Mucosa of gallbladder (tissue), 1 donor: ENCODE measurements at regions not wholly inside any gene's neighbourhood (a gene's known extent, or its start where the extent isn't known, plus 50 kb on each side); places are given as distances from the start of the nearest gene placed in this dataset.
"Not testable (repeated sequence)": the region's sequence is repeated elsewhere in the genome, so short reads cannot be mapped to it uniquely, and the experiment has no call there.

ENCODE experiments used
- DNase-seq: peaks from one replicate; pipeline ENCODE4 v3.0.0-alpha.2; 2020; ENCODE audit warnings: low spot score
- donor health status: DM: no; HTN: no; CAD: no.

DNA sequence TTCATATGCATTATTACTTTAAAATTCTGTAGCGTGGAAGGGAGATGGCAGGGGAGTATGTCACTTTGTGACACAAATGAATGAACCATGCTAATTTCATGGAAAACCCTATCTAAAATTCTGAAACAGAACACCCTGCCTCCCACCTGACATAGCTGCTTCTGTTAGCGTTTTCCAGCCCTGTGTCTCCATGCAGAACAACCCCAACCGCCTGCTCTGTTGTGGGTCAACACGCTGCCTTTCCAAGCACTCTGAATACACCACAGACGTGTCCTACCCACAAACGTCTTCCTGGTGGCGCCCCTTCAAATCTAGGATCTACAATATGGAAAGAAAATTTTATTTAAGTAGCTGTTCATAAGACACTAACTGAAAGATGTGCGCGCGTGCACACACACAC is 238.6 kb downstream of the TRIML1 start:
- no peak for DNase-seq

DNA sequence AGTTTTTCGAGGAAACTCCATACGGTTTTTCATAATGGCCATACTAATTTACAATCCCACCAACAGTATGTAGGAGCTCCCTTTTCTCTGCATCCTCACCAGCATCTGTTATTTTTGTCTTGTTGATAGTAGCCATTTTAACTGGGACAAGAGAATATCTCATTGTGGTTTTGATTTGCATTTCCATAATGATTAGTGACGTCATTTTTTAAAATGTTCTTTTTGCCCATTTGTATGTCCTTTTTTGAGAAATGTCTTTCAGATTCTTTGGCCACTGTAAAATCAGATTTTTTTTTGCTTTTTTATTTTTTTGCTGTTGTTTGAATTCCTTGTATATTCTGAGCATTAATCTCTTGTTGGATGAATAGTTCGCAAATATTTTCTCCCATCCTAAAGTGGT is 243.9 kb downstream of the TRIML1 start:
- no peak for DNase-seq

DNA sequence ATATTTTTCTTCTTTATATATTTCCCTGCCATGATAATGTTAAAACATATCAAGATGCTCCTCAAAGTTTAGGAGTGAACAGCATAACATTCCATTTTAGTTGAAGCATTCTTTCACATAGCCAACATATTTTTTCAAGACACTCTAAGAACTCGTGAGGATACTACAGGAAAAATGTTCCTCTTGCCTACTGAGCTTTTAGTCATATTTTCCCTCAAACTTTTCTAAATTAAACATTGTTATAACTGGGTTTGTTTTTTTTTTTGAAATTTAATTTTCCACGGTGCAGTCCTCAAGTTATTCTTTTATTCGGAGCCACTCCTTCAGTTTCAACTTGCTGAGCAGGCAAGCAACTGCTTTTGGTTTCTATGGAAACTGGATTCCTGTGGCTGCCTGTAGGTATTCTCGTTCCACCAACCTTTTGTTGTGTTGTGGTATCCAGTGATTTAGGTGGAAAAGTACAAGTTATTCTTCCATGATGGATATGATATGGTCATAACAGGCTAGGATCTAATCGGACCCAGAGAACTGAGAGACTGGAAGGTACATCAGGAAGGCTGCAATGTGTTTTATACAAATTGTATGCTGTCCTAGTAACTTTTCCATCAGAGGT is 248.0 kb downstream of the TRIML1 start:
- no peak for DNase-seq

DNA sequence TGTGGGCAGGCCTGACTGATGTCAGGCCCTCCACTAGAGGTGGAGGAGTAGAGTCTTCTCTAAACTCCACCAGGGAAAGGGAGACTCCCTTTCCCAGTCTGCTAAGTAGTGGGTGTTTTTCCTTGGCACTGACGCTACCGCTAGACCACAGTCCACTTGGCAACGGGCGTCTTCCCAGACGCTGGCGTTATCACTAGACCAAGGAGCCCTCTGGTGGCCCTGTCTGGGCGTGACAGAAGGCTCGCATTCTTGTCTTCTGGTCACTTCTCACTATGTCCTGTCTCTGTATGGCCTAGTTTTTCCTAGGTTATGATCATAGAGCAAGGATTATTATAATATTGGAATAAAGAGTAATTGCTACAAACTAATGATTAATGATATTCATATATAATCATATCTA is 252.1 kb downstream of the TRIML1 start:
- DNase-seq = not testable (repeated sequence)

DNA sequence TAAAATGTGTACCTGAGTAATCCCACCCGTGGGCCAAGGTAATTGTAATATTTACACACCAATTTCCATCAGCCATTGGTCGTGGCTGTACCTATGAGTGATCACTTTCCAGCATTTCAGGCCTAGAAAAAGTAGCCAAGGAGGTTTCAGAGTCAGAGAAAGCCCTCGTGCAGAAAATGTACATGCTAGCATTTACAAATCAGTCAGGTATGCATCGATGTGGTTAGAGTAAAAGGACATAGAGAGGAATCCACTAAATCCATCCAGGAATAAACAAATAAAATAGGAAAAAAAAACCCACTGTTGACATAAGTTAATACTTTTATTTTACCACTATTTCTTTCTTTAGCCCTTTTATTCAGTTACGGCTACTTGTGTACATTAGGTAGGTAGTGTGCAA is 256.8 kb downstream of the TRIML1 start:
- DNase-seq = no peak

DNA sequence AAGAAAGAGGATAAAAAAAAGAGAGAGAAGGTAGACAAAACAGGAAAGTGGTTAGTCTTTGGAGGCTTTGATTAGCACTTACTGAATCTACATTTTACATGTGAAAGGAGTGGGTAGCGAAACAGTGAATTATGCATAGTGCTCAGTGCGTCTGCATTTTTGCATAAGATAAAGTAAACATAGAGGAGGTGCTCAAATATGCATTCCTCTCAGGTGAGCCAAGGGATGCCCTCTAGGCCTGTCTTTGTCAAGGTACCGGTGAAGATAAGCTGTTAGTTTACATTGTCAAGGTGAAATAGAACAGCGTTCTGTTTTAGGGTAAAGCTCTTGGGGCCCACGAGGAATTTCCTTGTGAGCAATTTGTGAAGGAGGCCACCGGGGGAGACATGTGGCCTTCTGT is 260.6 kb downstream of the TRIML1 start:
- DNase-seq = no peak

DNA sequence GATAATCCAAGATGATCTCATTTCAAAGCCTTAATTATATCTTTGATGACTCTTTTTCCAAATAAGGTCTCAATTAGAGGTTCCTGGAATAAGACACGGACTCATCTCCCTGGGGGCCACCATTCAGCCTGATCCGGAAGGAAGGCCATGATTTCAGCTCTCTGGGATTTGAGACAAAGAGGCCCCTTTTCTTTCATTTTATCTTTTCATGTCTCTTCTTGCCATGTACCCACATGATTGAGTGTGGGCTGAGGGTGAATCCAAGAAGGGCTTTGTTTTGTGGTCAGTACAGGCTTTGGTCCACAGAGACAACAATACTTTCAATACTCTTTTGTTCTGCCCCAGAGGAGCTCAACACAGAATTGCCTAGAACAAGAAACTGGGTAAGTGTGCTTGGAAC is 261.2 kb downstream of the TRIML1 start:
- DNase-seq = no peak

DNA sequence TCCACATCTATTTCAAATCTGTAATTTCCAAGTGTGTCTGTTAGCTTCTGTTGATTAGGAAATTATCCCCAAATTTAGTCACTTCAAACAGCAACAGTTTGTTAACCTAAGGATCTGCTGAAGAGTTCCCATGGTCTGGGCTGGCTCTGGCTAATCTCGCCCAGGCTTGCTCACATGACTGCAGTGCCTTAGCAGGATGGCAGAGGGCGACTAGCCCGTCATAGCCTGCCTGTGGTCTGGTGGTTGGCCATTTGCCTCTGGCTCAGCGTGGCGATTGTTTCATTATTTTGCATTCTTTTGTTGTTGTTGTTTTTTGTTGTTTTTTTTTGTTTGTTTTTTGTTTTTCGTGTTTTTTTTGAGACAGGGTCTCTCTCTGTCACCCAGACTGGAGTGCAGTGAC is 264.0 kb downstream of the TRIML1 start:
- DNase-seq = no peak

DNA sequence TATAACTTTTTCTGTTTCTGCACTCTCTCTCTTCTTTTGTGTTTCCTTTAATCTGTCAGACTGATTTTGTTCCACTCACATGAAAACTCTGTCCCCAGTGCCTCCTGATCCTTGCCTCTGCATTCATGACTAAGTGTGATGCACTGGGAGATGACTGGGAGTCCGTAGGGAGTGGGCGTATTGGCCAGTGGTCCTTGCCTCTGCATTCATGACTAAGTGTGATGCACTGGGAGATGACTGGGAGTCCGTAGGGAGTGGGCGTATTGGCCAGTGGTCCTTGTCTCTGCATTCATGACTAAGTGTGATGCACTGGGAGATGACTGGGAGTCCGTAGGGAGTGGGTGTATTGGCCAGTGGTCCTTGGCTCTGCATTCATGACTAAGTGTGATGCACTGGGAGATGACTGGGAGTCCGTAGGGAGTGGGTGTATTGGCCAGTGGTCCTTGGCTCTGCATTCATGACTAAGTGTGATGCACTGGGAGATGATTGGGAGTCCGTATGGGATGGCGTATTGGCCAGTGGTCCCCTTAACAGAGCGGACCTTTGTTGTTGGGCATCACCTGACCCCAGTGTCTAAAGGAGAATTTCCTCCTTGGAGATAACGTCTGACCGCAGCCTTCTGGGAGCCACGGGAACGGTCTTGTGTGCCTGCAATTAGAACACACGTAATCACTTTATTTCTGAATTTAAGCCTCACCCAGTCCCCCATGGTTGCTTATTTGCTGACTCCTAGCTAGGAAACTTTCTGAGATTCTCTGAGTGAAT is 266.0 kb downstream of the TRIML1 start:
- not testable (repeated sequence) for DNase-seq

DNA sequence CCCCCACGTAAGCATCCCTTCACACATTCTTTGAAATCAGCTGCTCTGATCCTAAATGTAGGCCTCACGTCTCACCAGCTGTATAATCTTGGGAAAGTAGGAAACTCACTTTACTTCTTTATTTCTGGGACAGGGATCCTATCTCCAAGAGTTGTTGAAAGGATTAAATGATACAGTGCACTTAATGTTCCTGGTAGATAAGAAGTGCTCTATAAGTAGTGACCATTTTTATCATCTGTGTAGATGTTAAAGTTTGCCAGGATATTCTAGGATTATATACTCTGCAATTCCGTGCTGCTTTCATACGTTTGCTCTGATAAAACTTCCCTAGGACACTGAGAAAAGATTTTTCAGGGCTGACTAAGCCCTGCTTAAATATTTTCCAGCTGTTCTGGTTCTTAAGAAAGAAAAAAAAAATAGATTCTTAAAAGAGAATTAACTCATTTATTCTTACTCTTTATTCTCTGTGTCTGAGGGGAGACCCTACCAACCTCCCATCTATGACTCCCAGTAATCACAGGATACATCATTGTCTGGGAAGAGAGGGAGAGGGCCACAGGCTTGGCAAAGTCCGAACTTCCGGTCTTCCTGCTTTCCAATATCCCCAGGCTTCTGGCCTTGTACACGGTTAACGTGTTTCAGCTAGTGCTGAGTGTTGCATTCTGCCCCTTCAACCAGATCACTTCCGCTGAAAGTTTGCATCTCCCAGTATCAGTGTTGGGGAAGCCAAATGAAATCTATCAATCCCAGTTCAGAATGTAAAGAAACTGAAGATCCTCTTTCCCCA is 269.2 kb downstream of the TRIML1 start:
- DNase-seq = no peak

DNA sequence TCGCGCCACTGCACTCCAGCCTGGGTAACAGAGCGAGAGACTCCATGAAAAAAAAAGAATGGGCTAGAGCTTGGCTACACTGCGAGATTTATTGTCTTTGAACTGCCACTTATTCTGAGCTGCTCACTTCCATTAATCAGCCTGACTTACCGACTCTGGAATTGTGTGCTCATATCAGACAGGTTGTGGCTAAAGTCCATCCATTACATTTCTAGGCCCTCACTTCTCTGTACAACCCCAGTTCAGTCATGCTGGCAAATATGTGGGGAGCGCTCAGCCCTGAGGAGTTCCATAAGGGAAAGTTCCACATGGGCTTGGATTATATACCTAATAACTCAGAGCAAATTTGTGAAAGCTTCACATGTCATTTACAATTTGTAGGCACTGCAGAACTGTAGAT is 270.6 kb downstream of the TRIML1 start:
- no peak for DNase-seq

DNA sequence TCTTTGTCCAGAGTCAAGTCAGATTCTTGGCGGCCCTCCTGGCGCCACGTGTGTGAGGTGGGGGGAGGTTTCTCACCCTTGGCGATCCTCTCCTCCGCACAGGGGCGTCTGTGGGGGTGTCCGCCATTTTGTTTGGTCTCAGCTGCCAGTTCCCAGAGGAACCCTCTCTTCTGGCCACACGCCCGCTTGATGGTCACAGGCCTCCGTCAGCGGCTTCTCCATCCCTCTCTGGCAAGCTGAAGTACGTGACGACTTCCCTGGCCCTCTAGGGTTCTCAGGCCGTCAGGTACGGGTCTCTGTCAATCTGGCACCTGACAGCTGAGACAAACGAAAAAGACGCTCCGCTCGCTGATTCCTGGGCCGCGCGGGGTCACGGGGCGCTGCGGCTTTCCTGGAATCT is 272.6 kb downstream of the TRIML1 start:
- DNase-seq = no peak

DNA sequence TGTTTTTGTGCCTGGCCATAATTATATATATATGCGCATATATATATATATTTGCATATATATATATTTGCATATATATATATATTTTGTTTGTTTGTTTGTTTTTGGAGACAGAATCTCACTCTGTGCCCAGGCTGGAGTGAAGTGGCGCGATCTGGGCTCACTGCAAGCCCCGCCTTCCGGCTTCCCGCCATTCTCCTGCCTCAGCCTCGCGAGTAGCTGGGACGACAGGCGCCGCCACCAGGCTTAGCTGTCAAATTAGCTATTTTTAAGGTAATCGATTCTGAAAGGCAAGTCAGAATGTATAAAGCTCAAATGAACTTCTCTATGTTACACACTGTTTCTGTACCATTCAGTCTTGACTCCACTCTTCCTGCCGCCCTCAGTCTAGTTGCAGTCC is 273.3 kb downstream of the TRIML1 start:
- no peak for DNase-seq

DNA sequence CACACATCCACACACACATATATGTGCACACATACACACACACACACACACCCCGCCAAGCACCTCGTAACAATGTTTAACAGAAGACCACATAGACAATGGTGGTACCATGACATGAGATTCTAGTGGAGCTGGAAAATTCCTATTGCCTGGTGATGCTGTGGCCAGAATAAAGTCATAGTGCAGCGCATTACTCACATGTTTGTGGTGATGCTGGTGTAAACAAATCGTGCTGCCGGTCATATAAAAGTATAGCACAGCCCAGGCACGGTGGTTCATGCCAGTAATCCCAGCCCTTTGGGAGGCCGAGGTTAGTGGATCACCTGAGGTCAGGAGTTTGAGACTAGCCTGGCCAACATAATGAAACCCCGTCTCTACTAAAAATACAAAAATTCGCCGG is 275.2 kb downstream of the TRIML1 start:
- DNase-seq = no peak

DNA sequence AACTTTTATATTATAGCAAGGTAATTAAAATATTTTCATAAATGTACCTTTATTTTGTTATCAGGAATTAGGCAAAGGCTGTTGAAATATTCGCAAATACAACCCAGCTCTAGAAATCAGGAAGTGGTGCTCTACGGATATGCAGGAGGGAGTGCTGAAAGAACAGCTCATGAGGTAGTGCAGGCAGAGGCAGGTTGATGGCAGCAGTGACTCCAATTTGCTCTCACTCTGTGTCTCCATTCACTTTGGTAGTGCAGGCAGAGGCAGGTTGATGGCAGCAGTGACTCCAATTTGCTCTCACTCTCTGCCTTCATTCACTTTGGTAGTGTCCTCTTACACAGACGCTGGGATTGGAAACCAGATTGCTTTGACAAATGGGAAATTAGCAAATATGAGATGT is 277.9 kb downstream of the TRIML1 start:
- DNase-seq = no peak

DNA sequence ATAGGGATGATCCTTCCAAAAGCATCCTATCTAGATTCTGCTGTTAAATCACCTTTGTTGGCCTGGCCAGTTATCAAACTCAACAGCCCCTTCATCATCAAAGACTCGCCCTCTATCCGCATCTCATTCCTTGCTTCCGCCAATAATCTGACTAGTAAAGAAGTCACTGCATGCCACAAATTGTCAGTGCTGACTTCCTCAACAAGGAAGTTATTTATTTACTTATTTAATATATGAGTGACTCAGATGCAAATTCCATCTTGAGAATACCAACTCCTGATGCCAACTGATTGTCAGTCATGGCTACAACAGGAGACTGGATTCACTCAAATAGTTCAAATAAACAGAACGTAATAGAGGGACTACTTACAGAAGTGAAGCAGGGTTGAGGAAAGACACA is 283.8 kb downstream of the TRIML1 start:
- no peak for DNase-seq

DNA sequence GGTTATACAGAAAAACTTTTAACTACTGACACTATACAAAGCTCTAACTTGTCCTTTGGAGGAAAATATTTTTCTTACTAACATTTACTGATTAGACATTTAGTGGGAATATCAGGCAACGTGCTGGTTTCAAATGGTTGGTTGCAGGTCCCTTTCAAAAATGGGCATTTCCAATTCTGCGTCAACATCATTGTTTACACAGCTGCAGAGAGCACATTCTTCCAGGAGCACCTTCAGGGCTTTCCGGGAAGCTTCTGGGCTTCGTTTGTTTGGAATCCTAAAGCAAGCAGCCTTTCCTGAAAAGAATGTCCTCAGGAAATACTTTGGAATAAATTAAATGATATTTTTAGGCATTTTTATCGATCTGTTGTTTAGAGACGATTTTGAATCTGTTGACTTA is 289.7 kb downstream of the TRIML1 start:
- DNase-seq = no peak

DNA sequence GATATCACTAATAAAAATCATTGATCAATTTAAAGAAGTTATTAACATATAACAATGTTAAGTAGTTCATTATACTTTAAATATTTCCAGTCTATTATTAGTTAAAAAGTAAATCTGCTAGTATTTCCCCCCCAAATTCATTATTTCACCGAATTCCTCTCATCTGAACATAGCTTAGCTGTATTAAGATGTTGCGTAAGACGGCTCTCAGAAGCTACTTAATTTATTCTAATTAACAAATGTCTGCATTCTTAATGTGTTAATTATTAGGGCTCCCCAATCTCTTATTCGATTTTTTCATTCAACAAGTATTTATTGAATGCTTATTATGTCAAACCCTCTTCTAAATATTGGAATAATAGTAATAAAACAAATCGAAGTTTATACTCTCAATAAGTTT is 290.7 kb downstream of the TRIML1 start:
- no peak for DNase-seq

DNA sequence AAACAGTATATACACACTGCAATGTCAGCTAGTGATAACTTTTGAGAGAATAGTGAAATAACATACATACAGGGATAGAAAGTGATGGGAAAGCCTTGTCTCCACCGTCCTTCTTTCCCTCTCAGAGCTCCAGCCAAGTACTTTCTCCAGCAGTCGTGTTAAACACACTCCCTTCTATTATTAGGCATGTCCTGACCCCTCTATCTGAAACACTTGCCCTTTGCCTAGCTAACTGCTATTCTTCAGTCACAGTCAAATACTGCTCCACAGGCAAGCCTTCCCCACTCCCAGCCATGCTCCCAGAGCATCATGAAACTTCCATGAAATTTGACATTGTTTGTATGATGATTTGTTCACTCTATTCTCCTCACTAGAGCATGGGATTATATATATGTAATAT is 291.1 kb downstream of the TRIML1 start:
- no peak for DNase-seq

DNA sequence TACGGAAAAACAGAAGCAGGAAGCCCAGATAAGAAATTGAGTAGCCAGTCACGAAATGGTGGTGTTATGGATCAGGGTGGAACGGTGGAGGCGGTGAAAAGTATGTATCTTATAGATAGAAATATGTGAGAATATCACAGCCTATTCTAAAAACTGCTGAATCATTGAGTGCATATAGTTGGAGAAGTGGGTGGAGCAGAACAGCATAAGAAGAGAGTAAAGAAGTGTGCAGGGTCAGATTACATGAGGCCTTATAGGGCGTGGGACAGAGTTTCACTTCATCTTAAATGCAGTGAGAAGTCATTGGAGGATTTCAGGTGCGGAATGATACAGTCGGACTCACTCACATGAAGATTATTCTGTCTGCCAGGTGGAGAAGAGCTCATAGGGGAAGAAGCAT is 293.1 kb downstream of the TRIML1 start:
- no peak for DNase-seq

DNA sequence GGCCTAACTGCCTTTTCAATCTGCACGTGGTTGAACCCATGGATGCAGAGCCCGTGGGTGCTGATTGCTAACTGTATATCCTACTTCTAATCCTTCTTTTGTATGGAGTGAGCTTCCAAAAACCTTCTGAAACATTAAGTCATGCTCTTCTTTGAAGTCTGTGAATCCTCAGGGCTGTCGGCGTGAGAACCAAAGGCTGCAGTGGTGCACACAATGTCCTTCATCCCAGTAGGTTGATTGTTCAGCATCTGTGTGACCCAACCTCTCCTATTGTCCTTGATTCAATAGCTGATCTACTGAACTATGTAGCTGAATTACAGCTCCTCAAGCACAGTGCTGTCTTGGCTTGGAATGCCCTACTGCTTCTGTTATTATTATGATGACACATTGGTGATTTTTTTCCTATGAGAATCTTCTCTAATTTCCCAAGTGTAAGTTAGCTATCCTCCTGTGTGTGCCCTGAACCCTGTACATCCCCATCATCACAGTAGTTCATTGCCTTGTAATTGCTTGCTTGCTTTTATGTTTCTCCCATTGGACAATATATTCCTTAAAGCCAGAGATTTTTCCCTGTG is 294.6 kb downstream of the TRIML1 start:
- no peak for DNase-seq

DNA sequence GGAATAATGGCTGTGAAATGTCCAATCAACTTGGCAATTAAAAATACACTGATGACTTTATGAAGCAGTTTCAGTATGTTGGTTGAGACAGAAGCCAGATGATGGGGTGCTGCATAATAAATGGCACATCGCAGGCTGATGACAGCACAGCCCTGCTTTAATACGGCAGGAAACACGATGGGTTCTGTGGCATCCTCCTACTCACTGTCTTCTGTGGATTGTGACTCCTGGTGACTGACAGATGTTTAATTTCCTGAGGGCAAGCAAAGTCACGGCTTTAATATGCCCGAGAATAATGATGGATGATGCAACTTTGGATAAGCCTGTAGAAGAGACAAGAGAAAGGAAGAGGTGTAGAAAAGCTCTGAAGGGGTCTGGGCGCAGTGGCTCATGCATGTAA is 295.4 kb downstream of the TRIML1 start:
- DNase-seq = no peak

DNA sequence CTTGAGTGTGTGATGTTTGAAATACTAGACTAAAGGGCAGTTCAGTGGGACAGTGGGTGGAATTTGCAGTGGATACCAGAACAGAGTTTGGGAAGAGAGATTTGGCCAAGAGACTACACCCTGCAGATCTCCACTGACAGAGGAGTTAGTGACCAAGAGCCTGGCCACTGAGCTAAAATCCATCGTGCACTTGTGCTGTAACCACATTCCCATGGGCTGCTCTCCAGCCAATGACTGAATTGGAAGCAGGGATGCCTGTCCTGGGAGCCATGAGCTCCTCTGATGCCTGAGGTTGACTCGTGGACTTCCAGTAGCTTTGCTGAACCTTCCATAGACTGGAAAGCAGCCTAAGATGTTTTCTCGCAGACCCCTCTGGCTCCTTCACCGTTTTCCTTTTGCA is 296.1 kb downstream of the TRIML1 start:
- no peak for DNase-seq
